HPDE6-E6E7 (cell line): ENCODE measurements at regions not wholly inside any gene's neighbourhood (a gene's known extent, or its start where the extent isn't known, plus 50 kb on each side); places are given as distances from the start of the nearest gene placed in this dataset.
A peak's percentile ranks its signal among the peaks of the same experiment; 100 is the strongest.

Experiments used
- DNase-seq: peaks from one replicate; pipeline ENCODE4 v3.0.0; 2011; ENCODE audit warnings: missing footprints; ENCODE audit errors: extremely low spot score

DNA sequence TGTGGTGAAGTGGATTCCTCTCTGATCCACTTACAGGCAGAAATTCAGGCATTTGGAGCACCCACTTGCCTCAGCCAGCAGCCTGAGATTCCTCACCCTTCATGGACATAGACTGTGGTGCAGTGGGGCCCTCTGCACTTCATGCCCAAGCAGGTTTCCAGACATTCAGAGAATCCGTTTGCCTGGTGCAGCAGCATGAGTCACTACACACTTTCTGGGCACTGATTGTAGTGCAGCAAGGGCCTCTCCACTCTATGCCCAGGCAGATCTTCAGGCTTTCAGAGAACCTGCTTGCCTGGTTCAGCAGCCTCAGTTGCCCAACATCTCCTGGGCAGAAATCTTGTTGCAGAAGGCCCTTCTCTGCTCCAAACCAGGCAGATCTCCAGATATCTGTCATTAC is 920.9 kb downstream of the SLITRK5 start:
- no peak for DNase-seq

DNA sequence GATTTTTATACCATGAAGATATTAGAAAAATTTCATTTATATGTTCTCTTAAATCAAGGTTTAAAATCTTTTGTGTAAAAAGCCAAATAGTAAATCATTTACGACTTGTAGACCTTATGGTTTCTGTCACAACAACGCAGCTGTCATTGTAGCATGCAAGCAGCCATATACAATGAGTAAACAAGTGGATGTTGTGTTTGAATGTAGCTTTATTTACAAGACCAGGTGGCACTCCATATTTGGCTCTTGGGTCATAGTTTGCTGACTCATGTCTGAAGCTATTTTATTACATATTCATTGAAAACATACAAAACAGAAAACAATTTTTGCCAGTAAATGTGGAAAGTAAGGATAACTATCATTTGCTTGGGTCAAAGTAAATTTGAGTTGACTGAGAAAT is 930.8 kb downstream of the SLITRK5 start:
- DNase-seq: no peak

GRCh38 chr13:88602786-88603777 is 931.9 kb downstream of the SLITRK5 start:
- DNase-seq: no peak

DNA sequence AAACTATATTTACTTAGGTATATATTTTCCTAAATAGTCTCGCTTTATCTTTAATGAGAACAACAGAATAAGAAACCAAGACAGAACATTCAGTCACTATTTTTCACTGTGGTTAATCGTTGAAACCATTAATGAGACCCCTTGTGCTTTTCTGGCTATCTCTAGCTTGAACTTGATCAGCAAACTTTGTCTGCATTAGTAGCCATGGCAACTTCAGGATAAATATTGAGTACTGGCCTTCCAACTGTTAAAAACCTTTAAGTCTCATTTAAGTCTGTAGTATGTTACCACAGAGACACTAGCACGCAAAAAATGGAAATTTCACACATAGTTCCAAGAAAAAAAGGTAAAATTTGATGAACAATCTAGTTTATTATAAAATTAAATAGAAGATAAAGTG is 946.0 kb downstream of the SLITRK5 start:
- DNase-seq: no peak

DNA sequence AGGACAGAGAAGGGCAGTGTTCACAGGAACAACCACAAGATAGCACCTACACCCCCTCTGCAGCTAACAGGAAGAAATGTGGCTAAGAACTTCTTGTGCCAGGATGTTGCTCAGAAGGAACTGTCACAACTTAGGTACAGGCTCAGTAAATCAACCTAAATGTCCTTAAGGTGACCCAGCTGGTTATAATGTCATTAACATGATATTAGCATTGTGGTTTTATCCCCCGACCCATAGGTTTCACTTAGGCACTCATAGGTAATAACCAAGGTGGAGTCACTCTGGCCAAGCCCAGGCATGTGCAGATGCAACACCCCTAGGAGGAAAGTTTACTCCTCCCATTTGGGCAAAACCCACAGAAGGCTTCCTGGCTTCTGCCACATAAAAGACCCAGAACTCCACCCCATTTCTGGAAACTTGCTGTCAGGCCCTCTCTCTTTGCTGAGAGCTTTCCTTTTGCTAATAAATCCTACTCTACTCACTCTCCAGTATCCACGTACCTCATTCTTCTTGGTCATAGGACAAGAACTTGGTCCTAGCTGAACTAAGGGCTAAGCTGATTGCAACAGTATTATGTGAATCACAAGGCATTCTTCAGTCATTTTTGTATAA is 951.3 kb downstream of the SLITRK5 start:
- no peak for DNase-seq

- DNase-seq: no peak
Measured at GRCh38 chr13:88623150-88623549, 952.0 kb downstream of the SLITRK5 start.

DNA sequence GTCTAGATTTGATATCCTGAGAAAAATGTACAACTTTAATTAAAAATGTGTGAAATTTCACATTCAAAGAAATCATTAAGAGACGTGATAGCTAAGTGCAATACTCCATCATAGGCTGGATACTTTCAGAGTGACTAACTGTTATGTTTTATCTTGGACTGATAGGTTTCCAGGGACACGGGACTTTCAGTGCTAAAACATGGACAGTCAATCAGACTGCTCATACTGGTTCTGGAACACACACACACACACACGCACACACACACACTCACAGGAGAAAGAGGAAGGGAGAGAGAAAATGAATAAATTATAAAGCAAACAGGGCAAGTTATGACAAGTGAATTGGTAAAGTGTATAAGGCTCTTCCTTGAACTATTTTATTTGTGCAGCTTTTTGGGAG is 955.9 kb downstream of the SLITRK5 start:
- DNase-seq: peak; percentile 14

DNA sequence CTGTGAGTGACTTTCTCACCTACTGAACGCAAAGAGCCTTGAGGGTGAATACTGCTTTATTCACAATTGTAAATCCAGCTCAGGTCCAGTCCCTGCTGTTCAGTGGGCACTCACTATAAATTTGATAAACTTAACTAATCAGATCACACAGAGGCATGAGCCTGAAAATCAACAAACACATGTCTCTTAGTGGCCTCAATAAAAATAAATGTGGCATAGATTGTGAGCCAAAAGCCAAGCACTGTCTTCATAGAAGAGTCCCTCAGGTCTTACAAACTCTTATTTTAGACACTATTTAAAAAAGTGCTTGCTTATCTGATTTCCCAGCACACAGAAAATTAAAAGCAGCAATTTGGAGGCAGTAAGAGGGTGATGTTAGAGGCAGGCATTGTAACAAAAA is 957.7 kb downstream of the SLITRK5 start:
- DNase-seq: no peak

DNA sequence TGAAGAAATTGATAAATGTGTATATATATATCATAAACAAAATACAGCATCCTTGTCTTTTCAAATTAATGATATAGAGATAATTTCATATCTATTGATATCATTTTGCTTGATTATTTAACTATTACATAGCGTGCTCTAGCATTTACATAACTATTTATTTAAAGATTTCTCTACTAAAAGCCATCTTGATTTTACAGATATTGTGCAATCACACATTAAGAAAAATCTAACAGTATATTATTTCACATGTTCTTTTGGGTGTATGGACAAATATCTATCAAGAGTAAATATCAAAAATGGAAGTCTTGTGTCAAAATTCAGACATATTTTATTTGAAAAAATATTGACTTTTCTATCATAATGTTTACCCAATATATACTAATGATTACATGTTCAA is 966.8 kb downstream of the SLITRK5 start:
- DNase-seq: no peak

DNA sequence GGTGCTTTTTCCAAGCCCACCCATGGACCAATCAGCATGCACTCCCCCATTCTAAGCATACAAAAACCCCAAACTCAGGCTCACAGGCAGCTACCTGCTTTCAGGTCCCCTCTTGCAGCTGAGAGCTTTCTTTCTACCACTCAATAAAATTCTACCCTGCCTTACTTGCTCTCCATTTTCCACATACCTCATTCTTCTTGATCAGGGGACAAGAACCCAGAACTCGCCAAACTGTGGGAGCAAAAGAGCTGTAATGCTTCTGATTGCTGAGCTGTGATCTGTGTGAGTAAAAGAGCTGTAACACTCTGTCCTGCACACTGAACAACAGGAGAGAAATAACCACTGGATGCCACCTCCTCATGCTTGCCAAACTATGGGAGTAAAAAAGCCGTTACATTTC is 972.1 kb downstream of the SLITRK5 start:
- DNase-seq: no peak

GRCh38 chr13:88648598-88649373 is 977.6 kb downstream of the SLITRK5 start:
- DNase-seq: no peak

- no peak for DNase-seq
Measured at GRCh38 chr13:88649855-88650254, 978.7 kb downstream of the SLITRK5 start.

- DNase-seq: no peak
Measured at GRCh38 chr13:88651531-88651930, 980.4 kb downstream of the SLITRK5 start.

GRCh38 chr13:88656751-88657150 is 985.6 kb downstream of the SLITRK5 start:
- DNase-seq: no peak

- no peak for DNase-seq
Measured at GRCh38 chr13:88670509-88670908, 999.3 kb downstream of the SLITRK5 start.

DNA sequence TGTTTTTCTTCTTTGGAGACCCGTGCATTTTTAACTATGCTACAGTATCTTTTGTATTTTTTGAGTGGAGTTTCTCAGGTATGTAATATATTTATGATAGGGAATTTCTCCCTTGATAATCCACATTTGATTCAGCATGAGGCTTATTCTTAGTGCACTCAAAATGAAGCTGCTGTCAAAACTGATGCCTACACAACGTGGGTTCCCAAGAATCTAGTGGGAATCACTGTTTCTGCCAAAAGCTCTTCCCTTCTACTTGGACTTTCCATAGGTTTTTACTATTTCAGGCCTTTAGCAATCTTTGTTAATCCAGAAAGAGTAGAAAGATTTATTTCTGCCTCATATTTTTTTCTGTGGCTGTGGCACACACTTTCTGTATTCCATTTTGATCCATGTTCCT is 1003.7 kb downstream of the SLITRK5 start:
- DNase-seq: no peak

DNA sequence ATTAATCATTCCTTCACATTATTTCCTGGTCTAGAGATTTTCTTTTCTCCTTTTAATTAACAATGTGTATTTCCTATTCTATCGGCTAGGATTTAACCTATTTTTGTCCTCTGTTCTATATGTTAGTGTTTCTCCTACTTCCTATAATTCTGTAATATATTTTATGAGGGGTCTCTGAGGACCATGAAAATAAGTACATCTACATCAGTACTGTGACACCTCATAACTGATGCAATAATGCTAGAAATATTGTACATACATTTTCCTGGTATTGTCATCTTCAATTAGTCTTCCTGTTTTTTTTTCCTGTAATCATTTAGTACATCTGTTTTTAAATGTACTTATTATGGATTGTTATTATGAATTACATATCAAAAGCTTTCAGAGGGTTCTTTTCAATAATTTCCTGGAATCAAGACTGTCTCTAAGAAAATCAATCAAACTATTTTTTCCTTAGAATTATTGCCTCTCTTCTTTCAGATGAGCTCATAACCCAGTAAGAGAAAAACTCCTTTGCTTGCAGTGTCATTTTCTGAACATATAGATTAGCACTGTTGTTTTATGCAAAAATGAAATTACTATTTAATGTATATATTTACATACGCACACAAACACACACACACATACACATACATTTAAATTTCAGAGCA is 1004.3 kb downstream of the SLITRK5 start:
- DNase-seq: no peak

DNA sequence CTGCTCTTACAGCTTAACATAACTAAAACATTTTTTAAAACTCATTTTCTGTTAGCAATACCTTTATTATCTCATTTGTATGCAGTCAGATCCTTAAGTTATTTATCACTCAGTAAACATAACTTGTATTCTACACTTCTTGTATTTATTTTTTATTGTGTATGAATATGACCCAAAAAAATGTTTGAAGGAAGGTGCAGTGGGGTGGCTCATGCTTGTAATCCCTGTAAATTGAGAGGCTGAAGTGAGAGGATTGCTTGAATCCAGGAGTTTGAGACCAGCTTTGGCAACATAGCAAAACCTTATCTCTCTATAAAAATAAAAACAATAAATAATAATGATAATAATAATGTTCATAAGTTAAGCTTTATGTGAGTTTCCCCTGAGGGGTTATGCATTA is 1004.8 kb downstream of the SLITRK5 start:
- DNase-seq: no peak

DNA sequence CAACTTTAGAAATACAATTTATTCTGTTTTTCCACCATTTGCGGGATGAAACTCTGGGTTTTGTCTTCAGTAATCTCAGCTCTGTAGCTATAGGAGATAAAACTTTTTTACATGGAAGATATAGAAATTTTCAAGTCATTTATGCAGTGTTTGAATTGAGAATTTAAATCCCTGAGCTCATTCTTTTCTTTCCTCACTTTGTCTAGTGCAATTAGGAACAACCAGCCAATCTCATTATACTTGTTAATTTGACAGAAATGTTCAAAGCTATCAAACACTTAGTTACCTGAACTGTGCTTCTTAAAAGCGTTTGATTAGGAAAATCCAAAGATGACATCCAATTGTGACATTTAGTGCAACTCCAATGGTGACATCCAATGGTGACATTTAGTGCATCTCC is 1014.3 kb downstream of the SLITRK5 start:
- DNase-seq: no peak

DNA sequence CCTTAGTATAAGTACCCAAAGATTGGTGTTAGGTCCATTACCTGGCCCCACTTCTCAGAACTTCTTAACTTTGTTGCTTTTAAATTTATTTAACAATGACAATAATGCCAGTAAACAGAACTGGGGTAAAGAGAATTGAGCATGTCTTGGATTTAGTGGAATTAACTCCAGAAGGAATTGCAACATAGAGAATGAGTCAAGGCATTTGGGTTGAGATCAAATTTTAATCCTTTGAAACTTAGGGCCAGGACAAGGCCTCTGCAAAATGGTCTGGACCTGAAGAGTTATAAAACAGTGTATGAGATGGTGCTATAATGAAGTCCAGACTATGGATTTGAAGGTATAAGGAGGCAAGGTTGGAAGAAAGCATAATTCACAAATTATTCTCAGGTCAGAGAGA is 1030.4 kb downstream of the SLITRK5 start:
- no peak for DNase-seq

DNA sequence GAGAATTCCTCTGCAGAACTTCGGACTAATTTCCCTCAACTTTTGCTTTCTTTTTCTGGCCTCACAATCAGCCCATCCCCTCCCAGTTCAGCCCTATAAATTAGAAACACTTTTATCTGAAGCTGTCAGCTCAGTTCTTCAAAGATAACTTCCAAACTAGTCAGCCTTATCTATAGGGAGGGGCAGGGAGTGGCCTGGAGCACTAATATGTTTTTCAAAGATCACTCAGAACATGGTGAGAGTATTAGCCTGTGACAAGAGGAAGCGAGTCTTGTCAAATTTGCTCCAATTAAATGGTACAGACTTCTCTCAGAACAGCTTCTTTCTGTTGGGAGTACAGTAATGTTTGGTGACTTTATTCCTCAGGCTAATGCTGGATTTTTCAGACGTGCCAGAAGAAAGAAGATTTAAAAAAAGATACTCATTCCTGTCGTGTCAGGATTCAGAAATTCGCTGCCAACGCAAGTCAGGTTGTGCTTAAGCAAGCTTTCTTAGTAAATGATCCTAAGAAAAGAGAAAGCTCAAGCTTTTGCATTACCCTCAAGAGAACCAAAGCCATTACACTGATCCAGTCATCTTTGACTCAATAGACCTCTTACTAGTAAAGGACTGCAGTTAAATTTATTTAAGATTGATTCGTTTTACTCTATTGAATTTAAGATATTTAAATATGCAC is 1033.6 kb downstream of the SLITRK5 start:
- DNase-seq: no peak
